ENCODE measurements at regions not wholly inside any gene's neighbourhood (a gene's known extent, or its start where the extent isn't known, plus 50 kb on each side); places are given as distances from the start of the nearest gene placed in this dataset.

- no peak for TF ChIP-seq CTCF (IDR thresholded peaks at IDR 0.05; ENCODE audit: extremely low read depth, insufficient read depth, missing control alignments)
- no peak for DNase-seq (ENCODE audit: low spot score)
- in situ Hi-C loops (cut with MboI; ENCODE audit: low pct_unique_long_range_greater_than_20kb, low sequenced_read_pairs, unreplicated experiment), result no loop called here
These were observed 1669.2 kb downstream of the PCDH9 start for GRCh38 chr13:65560936-65561335.

- in situ Hi-C loops (cut with MboI; ENCODE audit: low pct_unique_long_range_greater_than_20kb, low sequenced_read_pairs, unreplicated experiment), result no loop called here
- TF ChIP-seq CTCF (IDR thresholded peaks at IDR 0.05; ENCODE audit: extremely low read depth, insufficient read depth, missing control alignments), result no peak
- no peak for DNase-seq (ENCODE audit: low spot score)
These were observed 1674.2 kb downstream of the PCDH9 start for GRCh38 chr13:65555962-65556361.

GRCh38 chr13:65553096-65553727 lies 1676.9 kb downstream of the PCDH9 start:
- in situ Hi-C loops (cut with MboI; ENCODE audit: low pct_unique_long_range_greater_than_20kb, low sequenced_read_pairs, unreplicated experiment), result no loop called here
- DNase-seq (ENCODE audit: low spot score), result no peak
- no peak for TF ChIP-seq CTCF (IDR thresholded peaks at IDR 0.05; ENCODE audit: extremely low read depth, insufficient read depth, missing control alignments)

GRCh38 chr13:65551208-65551607 lies 1678.9 kb downstream of the PCDH9 start:
- in situ Hi-C loops (cut with MboI; ENCODE audit: low pct_unique_long_range_greater_than_20kb, low sequenced_read_pairs, unreplicated experiment), result no loop called here
- no peak for TF ChIP-seq CTCF (IDR thresholded peaks at IDR 0.05; ENCODE audit: extremely low read depth, insufficient read depth, missing control alignments)
- DNase-seq (ENCODE audit: low spot score), result no peak

- in situ Hi-C loops (cut with MboI; ENCODE audit: low pct_unique_long_range_greater_than_20kb, low sequenced_read_pairs, unreplicated experiment), result no loop called here
- DNase-seq (ENCODE audit: low spot score), result no peak
- no peak for TF ChIP-seq CTCF (IDR thresholded peaks at IDR 0.05; ENCODE audit: extremely low read depth, insufficient read depth, missing control alignments)
These were observed 1690.0 kb downstream of the PCDH9 start for GRCh38 chr13:65540175-65540574.

- no peak for DNase-seq (ENCODE audit: low spot score)
- in situ Hi-C loops (cut with MboI; ENCODE audit: low pct_unique_long_range_greater_than_20kb, low sequenced_read_pairs, unreplicated experiment), result no loop called here
- no peak for TF ChIP-seq CTCF (IDR thresholded peaks at IDR 0.05; ENCODE audit: extremely low read depth, insufficient read depth, missing control alignments)
These were observed 1694.8 kb downstream of the PCDH9 start for GRCh38 chr13:65535370-65535769.

All from GM13977 (cell line).